CD4-positive, alpha-beta T cell (primary cell): ENCODE measurements at regions not wholly inside any gene's neighbourhood (a gene's known extent, or its start where the extent isn't known, plus 50 kb on each side); places are given as distances from the start of the nearest gene placed in this dataset.
"Not testable (repeated sequence)": the region's sequence is repeated elsewhere in the genome, so short reads cannot be mapped to it uniquely, and the experiment has no call there.

Experiments
- ATAC-seq: fragments of 200-7000 bp; cut with Tn5 transposase; one replicate; pipeline ENCODE4 v1.10.0; 2022; ENCODE audit warnings: mild to moderate bottlenecking; ENCODE audit not compliant: poor library complexity
- CTCF ChIA-PET: fragments of 350-600 bp; sonication (Branson Sonifier 250); formaldehyde crosslinking; loops from one replicate; lab custom pipeline; 2021; ENCODE audit warnings: antibody characterized with exemption, inconsistent platforms; lab: Charles Lee
- POLR2A ChIA-PET: fragments of 350-600 bp; sonication (Branson Sonifier 250); formaldehyde crosslinking; loops from one replicate; lab custom pipeline; 2021; ENCODE audit warnings: antibody characterized with exemption, inconsistent platforms; lab: Charles Lee
- DNase-seq, 14 experiments: peaks; one replicate each; pipeline ENCODE4 v3.0.0-alpha.2; 2013 to 2020; ENCODE audit warnings: mixed read lengths in 2 of 14
- H3K27ac ChIP-seq, 2 donors: one replicate each; pipeline versions ENCODE4 v1.5.1 to v1.7.0; 2013; ENCODE audit warnings: low read length in 2 of 2, low read depth in 1 of 2, mild to moderate bottlenecking in 1 of 2
- H3K27me3 ChIP-seq, 2 experiments: 1 replicate in 1 of 2; 2 replicates in 1 of 2; pipeline versions ENCODE4 v1.6.1 to v1.7.0; 2013; ENCODE audit warnings: low read length in 2 of 2, control low read depth in 1 of 2, mild to moderate bottlenecking in 1 of 2, moderate library complexity in 1 of 2; ENCODE audit not compliant: insufficient read depth in 2 of 2, control insufficient read depth in 1 of 2
- H3K36me3 ChIP-seq: one replicate; pipeline ENCODE4 v1.6.1; 2013; ENCODE audit warnings: low read length, control low read depth; ENCODE audit not compliant: insufficient read depth
- H3K4me1 ChIP-seq: one replicate; pipeline ENCODE4 v1.6.1; 2013; ENCODE audit warnings: low read length, control low read depth; ENCODE audit not compliant: insufficient read depth
- H3K4me3 ChIP-seq: one replicate; pipeline ENCODE4 v1.5.1; 2013; ENCODE audit warnings: mild to moderate bottlenecking, low read length, moderate library complexity
- H3K9me3 ChIP-seq, 2 experiments: 1 replicate in 1 of 2; 2 replicates in 1 of 2; pipeline versions ENCODE4 v1.6.1 to v1.7.0; 2013; ENCODE audit warnings: low read length in 2 of 2, mild to moderate bottlenecking in 2 of 2, control low read depth in 1 of 2, moderate library complexity in 1 of 2; ENCODE audit not compliant: control insufficient read depth in 1 of 2, insufficient read depth in 1 of 2
- H3K27ac Mint-ChIP-seq: one replicate; pipeline ENCODE4 v1.8.0; 2020; ENCODE audit warnings: mixed read lengths
- H3K27me3 Mint-ChIP-seq: one replicate; pipeline ENCODE4 v1.8.0; 2021; ENCODE audit warnings: mixed read lengths
- H3K36me3 Mint-ChIP-seq: one replicate; pipeline ENCODE4 v1.8.0; 2021; ENCODE audit warnings: low read depth, mixed read lengths
- H3K4me1 Mint-ChIP-seq: one replicate; pipeline ENCODE4 v1.8.0; 2021; ENCODE audit warnings: low read depth, mixed read lengths
- H3K4me3 Mint-ChIP-seq: one replicate; pipeline ENCODE4 v1.8.0; 2020; ENCODE audit warnings: mild to moderate bottlenecking, mixed read lengths
- H3K9me3 Mint-ChIP-seq: one replicate; pipeline ENCODE4 v1.8.0; 2020; ENCODE audit warnings: mixed read lengths
- intact Hi-C, 2 experiments: fragments of 100-400 bp; cut with DNase I in 1 of 2; cut with micrococcal nuclease in 1 of 2; formaldehyde crosslinking; loops; one replicate each; pipeline versions ENCODE4 v1.15.1 to v1.9.0; 2023 to 2025; cut with DNase I, micrococcal nuclease
- TF ChIP-seq, protein P1 (sequence below): fragments of 200-600 bp; IDR thresholded peaks from one replicate; pipeline ENCODE4 v1.8.0; 2022; ENCODE audit warnings: antibody characterized with exemption, mild to moderate bottlenecking

DNA sequence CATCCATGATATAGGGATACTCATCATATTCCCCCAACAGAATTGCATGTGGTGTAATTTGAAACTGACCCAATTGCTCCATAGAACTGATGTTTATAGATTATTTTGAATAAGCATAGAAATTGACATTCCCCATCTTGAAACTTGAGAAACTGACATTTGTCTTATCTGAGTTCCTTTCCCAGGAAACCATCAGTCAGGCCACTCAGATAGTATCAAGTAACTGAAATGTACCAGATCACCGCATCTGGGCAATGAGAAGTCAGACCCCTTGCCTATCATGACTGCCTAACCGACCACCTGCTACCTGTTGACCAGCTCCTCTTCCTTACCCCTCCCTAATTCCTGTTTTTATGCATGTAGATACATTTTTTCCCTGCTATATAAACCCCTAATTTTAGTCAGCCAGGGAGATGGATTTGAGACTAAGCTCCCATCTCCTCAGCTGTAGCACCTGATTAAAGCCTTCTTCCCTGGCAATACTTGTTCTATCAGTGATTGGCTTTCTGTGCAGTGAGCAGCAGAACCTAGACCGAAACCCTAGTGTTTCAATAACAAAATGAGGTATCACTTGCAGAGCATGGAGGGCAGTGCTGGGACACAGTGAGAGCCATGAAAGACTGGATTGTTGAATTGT is 274.5 kb downstream of the LPIN1 start:
- POLR2A ChIA-PET = interaction anchor here (0.9 to 1.5 kb wide), 3 partner anchors 11 to 15 kb away, joined by 3 to 5 read pairs (median 5); no protein-coding TSS in a partner anchor

DNA sequence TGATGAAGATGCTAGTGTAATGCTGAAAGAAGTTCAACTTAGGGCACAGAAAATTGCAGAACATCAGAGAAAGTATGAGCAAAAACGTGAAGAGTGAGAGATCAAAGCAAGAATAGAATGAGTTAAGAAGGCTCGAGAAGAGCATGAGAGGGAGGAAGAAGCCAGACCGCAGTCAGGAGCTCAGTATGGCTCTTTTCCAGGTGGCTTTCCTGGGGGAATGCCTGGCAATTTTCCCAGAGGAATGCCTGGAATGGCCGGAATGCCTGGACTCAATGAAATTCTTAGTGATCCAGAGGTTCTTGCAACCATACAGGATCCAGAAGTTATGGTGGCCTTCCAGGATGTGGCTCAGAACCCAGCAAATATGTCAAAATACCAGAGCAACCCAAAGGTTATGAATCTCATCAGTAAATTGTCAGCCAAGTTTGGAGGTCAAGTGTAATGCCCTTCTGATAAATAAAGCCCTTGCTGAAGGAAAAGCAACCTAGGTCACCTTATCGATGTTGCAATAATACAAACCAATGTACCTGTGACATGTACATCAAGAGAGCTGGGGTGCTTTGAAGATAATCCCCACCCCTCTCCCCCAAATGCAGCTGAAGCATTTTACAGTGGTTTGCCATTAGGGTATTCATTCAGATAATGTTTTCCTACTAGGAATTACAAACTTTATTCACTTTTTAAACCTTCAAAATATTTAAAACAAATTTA is 277.9 kb downstream of the LPIN1 start:
- H3K4me1 ChIP-seq, H3K4me1 Mint-ChIP-seq, intact Hi-C loops, H3K4me3 ChIP-seq, H3K27me3 ChIP-seq, ATAC-seq, DNase-seq, POLR2A ChIA-PET, CTCF ChIA-PET, H3K4me3 Mint-ChIP-seq, H3K27ac ChIP-seq, H3K27ac Mint-ChIP-seq, H3K36me3 ChIP-seq, H3K27me3 Mint-ChIP-seq: not testable (repeated sequence)
- H3K9me3 ChIP-seq = peaks cover 16 to 27% of the 10 kb centered on the region in 2 experiments
- Mint-ChIP-seq H3K9me3 (peaks cover 13% of the 10 kb centered on the region), H3K36me3 (peaks cover 17% of the 10 kb centered on the region)

More for the DNA sequence above, 274.5 kb downstream of the LPIN1 start:
- no peak overlapping the region for H3K4me3 ChIP-seq
- CTCF ChIA-PET = interaction anchor here (0.7 kb wide), 1 partner anchor 14 kb away, joined by 3 read pairs; no protein-coding TSS in a partner anchor
- DNase-seq = no peak
- intact Hi-C loops = no loop called here
- peaks cover 17% of the 10 kb centered on the region for H3K36me3 Mint-ChIP-seq
- no peaks in the 10 kb centered on the region for H3K36me3 ChIP-seq
- H3K27ac Mint-ChIP-seq = no peak overlapping the region
- peaks cover 13% of the 10 kb centered on the region for H3K9me3 Mint-ChIP-seq
- H3K27me3 ChIP-seq = no peaks in the 10 kb centered on the region
- no peak overlapping the region for H3K4me3 Mint-ChIP-seq
- no peaks in the 10 kb centered on the region for H3K27me3 Mint-ChIP-seq
- H3K4me1 Mint-ChIP-seq = peaks cover 14% of the 10 kb centered on the region
- no peak for ATAC-seq
- TF ChIP-seq, protein P1, sequence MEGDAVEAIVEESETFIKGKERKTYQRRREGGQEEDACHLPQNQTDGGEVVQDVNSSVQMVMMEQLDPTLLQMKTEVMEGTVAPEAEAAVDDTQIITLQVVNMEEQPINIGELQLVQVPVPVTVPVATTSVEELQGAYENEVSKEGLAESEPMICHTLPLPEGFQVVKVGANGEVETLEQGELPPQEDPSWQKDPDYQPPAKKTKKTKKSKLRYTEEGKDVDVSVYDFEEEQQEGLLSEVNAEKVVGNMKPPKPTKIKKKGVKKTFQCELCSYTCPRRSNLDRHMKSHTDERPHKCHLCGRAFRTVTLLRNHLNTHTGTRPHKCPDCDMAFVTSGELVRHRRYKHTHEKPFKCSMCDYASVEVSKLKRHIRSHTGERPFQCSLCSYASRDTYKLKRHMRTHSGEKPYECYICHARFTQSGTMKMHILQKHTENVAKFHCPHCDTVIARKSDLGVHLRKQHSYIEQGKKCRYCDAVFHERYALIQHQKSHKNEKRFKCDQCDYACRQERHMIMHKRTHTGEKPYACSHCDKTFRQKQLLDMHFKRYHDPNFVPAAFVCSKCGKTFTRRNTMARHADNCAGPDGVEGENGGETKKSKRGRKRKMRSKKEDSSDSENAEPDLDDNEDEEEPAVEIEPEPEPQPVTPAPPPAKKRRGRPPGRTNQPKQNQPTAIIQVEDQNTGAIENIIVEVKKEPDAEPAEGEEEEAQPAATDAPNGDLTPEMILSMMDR = no peak
- peaks cover 16 to 27% of the 10 kb centered on the region in 2 experiments for H3K9me3 ChIP-seq
- no peaks in the 10 kb centered on the region for H3K4me1 ChIP-seq
- no peak overlapping the region for H3K27ac ChIP-seq

DNA sequence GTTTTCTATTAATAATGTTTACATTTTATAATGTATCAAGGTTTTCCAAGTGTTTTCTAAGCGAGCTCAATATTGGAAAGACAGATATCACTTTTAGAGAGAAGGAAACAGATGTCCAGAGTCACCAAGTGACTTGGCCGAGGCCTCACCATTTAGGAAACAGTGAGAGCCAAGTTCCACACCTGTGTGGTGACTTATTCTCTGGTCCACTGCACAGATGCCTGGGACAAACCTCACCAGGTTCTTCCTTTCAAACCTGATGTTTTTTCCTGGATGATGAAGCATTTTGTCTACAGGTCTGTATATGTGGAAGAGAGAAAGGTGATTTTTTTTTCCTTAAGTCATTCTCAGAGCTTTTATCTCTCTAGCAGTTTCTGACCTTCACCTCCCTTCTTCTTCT is 280.7 kb downstream of the LPIN1 start:
- Histone ChIP-seq H3K36me3 (no peaks in the 10 kb centered on the region), H3K9me3 (peaks cover 2 to 4% of the 10 kb centered on the region in 2 experiments), H3K4me3 (no peak overlapping the region), H3K27ac (no peak overlapping the region), H3K4me1 (no peaks in the 10 kb centered on the region), H3K27me3 (no peaks in the 10 kb centered on the region)
- CTCF ChIA-PET = no interaction called here
- H3K4me1 Mint-ChIP-seq = no peaks in the 10 kb centered on the region
- H3K27me3 Mint-ChIP-seq = no peaks in the 10 kb centered on the region
- TF ChIP-seq, protein P1 = no peak
- no peak overlapping the region for H3K4me3 Mint-ChIP-seq
- POLR2A ChIA-PET = no interaction called here
- H3K9me3 Mint-ChIP-seq = peaks cover 3% of the 10 kb centered on the region
- ATAC-seq = no peak
- intact Hi-C loops = no loop called here
- no peak overlapping the region for H3K27ac Mint-ChIP-seq
- H3K36me3 Mint-ChIP-seq = no peaks in the 10 kb centered on the region
- DNase-seq = no peak
